H1 (cell line): ENCODE measurements at regions not wholly inside any gene's neighbourhood (a gene's known extent, or its start where the extent isn't known, plus 50 kb on each side); places are given as distances from the start of the nearest gene placed in this dataset.

Experiments used
- CREB1 ChIP-seq: IDR thresholded peaks from 2 replicates; pipeline ENCODE4 v1.6.1; 2012; ENCODE audit warnings: inconsistent platforms
- EP300 ChIP-seq, 2 experiments: IDR thresholded peaks; 1 replicate in 1 of 2; 2 replicates in 1 of 2; pipeline ENCODE4 v1.6.1; 2011 to 2012; ENCODE audit warnings: low read depth in 2 of 2, low read length in 2 of 2, mild to moderate bottlenecking in 2 of 2, borderline replicate concordance in 1 of 2, inconsistent platforms in 1 of 2, moderate library complexity in 1 of 2
- POLR2A ChIP-seq, 2 experiments: IDR thresholded peaks; 1 replicate in 1 of 2; 2 replicates in 1 of 2; pipeline ENCODE4 v1.6.1; 2011; ENCODE audit warnings: low read depth in 2 of 2, low read length in 2 of 2, mild to moderate bottlenecking in 2 of 2; ENCODE audit errors: control extremely low read depth in 1 of 2
- TBP ChIP-seq: IDR thresholded peaks from 2 replicates; pipeline ENCODE4 v1.6.1; 2011; ENCODE audit warnings: low read depth, low read length, improper control_type of control experiment
- TF ChIP-seq, protein P1 (sequence below), 3 experiments: IDR thresholded peaks; 1 replicate in 2 of 3; 2 replicates in 1 of 3; pipeline versions ENCODE4 v1.5.1 to v1.6.1; 2011; ENCODE audit warnings: low read length in 3 of 3, mild to moderate bottlenecking in 3 of 3, inconsistent platforms in 2 of 3, low read depth in 1 of 3, moderate library complexity in 1 of 3; ENCODE audit not compliant: insufficient read depth in 1 of 3; ENCODE audit errors: control extremely low read depth in 1 of 3

DNA sequence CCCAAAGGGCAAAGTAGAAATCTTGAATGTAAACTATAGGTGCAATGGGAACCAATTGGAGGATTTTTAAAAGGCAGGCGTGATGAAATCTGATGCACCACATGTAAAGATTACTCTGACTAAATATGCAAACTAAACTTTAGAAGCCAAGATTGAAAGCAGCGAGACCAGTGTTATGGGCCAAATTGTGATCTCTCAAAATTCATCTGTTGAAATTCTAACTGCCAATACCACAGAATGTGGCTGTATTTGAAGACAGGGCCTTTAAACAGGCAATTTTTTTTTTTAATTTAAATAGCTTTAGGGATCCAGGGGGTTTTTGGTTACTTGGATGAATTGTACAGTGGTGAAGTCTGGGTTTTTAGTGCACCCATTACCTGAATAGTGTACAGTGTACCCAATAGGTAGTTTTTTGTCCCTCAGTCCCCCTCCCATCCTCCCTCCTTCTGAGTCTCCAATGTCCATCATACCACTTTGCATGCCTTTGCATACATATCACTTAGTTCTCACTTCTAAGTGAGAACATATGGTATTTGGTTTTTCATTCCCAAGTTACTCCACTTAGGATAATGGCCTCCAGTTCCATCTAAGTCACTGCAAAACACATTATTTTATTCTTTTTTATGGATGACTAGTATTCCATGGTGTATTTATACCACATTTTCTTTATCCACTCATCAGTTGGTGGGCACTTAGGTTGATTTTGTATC, 69.7 kb downstream of the DRD1 start:
- TF ChIP-seq, protein P1, sequence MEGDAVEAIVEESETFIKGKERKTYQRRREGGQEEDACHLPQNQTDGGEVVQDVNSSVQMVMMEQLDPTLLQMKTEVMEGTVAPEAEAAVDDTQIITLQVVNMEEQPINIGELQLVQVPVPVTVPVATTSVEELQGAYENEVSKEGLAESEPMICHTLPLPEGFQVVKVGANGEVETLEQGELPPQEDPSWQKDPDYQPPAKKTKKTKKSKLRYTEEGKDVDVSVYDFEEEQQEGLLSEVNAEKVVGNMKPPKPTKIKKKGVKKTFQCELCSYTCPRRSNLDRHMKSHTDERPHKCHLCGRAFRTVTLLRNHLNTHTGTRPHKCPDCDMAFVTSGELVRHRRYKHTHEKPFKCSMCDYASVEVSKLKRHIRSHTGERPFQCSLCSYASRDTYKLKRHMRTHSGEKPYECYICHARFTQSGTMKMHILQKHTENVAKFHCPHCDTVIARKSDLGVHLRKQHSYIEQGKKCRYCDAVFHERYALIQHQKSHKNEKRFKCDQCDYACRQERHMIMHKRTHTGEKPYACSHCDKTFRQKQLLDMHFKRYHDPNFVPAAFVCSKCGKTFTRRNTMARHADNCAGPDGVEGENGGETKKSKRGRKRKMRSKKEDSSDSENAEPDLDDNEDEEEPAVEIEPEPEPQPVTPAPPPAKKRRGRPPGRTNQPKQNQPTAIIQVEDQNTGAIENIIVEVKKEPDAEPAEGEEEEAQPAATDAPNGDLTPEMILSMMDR (IDR thresholded peaks at IDR 0.05; ENCODE audit: control extremely low read depth in 1 of 3, insufficient read depth in 1 of 3, low read depth in 1 of 3, low read length in 3 of 3), result no peak
- TF ChIP-seq POLR2A (IDR thresholded peaks at IDR 0.05; ENCODE audit: control extremely low read depth in 1 of 2, low read depth in 2 of 2, low read length in 2 of 2), result no peak
- TF ChIP-seq EP300 (IDR thresholded peaks at IDR 0.05; ENCODE audit: borderline replicate concordance in 1 of 2, low read depth in 2 of 2, low read length in 2 of 2), result no peak
- TF ChIP-seq TBP, result no peak
- no peak for TF ChIP-seq CREB1
